ACC112 (cell line): ENCODE measurements at regions not wholly inside any gene's neighbourhood (a gene's known extent, or its start where the extent isn't known, plus 50 kb on each side); places are given as distances from the start of the nearest gene placed in this dataset.

Experiments used
- H2AFZ ChIP-seq: fragments of 200-600 bp; sonication (generic); one replicate; pipeline ENCODE4 v1.6.0; 2017; ENCODE audit warnings: antibody characterized with exemption, low read length; ENCODE audit not compliant: unreplicated experiment
- H3K27ac ChIP-seq: fragments of 200-600 bp; sonication (generic); 2 replicates; pipeline ENCODE4 v1.5.1; 2014; ENCODE audit warnings: low read depth, mild to moderate bottlenecking, antibody characterized with exemption, low read length, moderate library complexity
- H3K27me3 ChIP-seq: fragments of 200-600 bp; sonication (generic); 2 replicates; pipeline ENCODE4 v1.6.1; 2014; ENCODE audit warnings: mild to moderate bottlenecking, antibody characterized with exemption, low read length, moderate library complexity, mixed read lengths; ENCODE audit not compliant: insufficient read depth
- H3K36me3 ChIP-seq: fragments of 200-600 bp; sonication (generic); 2 replicates; pipeline ENCODE4 v1.6.1; 2016; ENCODE audit warnings: mild to moderate bottlenecking, antibody characterized with exemption, low read length, moderate library complexity, mixed read lengths; ENCODE audit not compliant: insufficient read depth
- H3K4me1 ChIP-seq: fragments of 200-600 bp; sonication (generic); one replicate; pipeline ENCODE4 v1.6.1; 2016; ENCODE audit warnings: low read length, mixed read lengths; ENCODE audit not compliant: insufficient read depth, unreplicated experiment, control insufficient read depth
- H3K4me3 ChIP-seq: fragments of 200-600 bp; sonication (generic); 2 replicates; pipeline ENCODE4 v1.5.1; 2014; ENCODE audit warnings: mild to moderate bottlenecking, low read depth, low read length
- H3K79me2 ChIP-seq: fragments of 200-600 bp; sonication (generic); one replicate; pipeline ENCODE4 v1.6.0; 2016; ENCODE audit warnings: low read length; ENCODE audit not compliant: control insufficient read depth, unreplicated experiment, insufficient read depth

DNA sequence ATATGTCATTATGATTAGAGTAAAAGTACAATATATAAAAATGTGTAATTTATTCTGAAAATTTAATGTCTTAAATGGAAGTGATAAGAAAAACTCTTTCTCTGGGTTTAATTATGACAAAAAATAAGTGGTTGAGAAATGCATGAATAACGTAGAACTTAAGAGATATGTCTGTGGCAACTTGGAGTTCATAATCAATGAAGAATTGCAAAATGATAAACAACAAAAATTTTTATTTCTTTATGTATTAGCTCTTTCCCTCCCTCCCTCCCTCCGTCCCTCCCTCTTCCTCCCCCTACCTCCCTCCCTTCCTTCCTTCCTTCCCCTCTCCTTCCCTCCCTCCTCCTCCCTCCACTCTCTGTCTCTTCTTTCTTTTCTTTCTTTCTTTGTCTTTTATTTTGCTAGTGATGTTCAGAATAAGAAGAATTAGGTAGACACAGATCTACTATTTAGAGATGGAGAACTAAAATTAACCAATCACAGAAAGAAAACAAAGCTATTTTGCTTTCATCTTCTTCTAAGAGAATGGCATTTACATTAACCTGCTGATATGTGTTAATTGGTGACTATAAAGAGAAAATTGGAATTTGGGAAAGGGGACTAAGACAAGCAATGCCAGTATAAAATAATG lies 96.3 kb upstream of the PDC start:
- H2AFZ ChIP-seq, result no peak overlapping the region
- H3K79me2 ChIP-seq, result no peaks in the 10 kb centered on the region
- H3K4me1 ChIP-seq, result no peaks in the 10 kb centered on the region
- no peaks in the 10 kb centered on the region for H3K27me3 ChIP-seq
- no peak overlapping the region for H3K27ac ChIP-seq
- no peak overlapping the region for H3K4me3 ChIP-seq
- H3K36me3 ChIP-seq, result no peaks in the 10 kb centered on the region

DNA sequence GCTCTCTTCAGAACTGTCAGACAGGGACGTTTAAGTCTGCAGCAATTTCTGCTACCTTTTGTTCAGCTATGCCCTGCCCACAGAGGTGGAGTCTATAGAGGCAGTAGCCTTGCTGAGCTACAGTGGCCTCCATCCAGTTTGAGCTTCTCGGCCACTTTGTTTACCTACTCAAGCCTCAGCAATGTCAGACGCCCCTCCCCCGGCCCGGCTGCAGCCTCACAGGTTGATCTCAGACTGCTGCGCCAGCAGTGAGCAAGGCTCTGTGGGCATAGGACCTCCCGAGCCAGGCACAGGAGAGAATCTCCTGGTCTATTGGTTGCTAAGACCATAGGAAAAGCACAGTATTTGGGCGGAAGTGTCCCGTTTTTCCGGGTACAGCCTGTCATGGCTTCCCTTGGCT lies 89.9 kb upstream of the PDC start:
- H2AFZ ChIP-seq, result no peak overlapping the region
- no peaks in the 10 kb centered on the region for H3K27me3 ChIP-seq
- H3K79me2 ChIP-seq, result no peaks in the 10 kb centered on the region
- H3K4me1 ChIP-seq, result no peaks in the 10 kb centered on the region
- no peak overlapping the region for H3K4me3 ChIP-seq
- no peak overlapping the region for H3K27ac ChIP-seq
- no peaks in the 10 kb centered on the region for H3K36me3 ChIP-seq

DNA sequence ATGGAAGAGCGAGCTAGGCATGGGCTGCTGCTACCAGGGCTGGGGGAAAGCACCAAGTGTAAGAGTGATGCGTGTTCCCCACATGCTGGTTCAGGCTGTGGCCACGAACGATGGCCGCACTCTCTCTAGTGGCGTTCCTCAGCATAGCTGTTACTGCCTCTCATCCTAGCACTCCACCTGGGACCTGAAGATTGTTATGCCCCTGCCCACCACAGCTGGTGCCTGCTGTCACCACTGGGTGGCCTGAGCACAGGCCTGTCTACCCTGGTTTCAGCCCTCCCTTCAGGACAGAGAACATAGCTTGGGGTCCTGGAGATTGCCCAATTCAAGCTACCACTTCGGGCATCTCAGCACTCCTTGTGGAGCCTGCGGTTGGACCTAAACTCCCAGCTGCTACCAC lies 80.1 kb upstream of the PDC start:
- H3K79me2 ChIP-seq, result no peaks in the 10 kb centered on the region
- no peak overlapping the region for H3K27ac ChIP-seq
- H2AFZ ChIP-seq, result no peak overlapping the region
- no peaks in the 10 kb centered on the region for H3K36me3 ChIP-seq
- peaks cover 21% of the 10 kb centered on the region for H3K4me1 ChIP-seq
- no peaks in the 10 kb centered on the region for H3K27me3 ChIP-seq
- H3K4me3 ChIP-seq, result no peak overlapping the region

DNA sequence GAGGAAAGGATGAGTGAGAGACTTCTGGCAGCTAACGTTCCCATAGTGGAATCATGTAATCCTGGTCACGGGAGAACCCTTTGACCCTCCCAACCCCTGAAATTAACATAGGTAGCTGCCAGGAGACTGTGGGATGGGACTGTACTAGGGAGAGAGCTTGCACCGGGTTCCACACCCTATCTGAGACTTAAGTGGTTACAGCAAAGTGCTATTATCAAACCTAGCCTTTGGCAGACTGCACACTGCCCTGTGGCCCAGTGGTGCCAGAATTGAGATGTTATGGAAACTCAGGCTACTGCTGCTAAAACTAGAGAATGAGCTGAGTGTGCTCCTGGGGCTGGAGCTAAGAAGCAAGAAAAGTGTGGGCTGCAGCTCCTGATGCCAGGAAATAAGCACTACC lies 79.6 kb upstream of the PDC start:
- Histone ChIP-seq H3K79me2 (no peaks in the 10 kb centered on the region), H3K27ac (no peak overlapping the region), H3K36me3 (no peaks in the 10 kb centered on the region), H2AFZ (no peak overlapping the region), H3K4me1 (peaks cover 24% of the 10 kb centered on the region), H3K4me3 (no peak overlapping the region), H3K27me3 (no peaks in the 10 kb centered on the region)

DNA sequence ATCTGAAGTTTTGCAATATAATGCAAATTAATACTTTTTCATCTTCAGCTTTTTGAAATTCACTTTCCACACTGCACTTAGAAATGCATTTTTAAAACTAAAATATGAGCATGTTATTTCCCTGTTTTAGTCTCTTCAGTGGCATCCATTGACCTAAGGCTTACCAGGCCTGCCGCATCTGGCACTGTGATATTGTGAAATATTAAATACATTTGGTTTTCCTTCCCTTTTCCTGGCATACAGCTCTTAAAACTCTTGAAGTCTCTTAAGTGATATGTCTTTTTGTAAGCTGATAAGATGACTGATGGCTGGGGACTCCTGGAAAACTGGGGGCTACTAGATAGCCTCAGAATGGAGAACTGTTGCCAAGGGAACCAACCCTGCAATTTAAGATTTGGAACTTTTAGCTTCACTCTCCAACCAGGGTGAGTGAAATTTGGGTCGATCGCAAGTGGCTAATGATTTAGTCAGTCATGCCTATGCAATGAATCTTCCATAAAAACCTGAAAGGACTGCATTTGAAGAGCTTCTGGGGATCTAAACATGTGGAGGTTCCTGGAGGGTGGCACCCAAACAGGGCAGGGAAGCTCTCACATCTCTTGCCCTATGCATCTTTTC lies 75.5 kb upstream of the PDC start:
- Histone ChIP-seq H3K4me3 (0 out of 2 replicates have a peak overlapping the region, but pooled peaks have one; percentile 4), H3K27ac (peak overlapping the region; percentile 89), H3K36me3 (no peaks in the 10 kb centered on the region)

DNA sequence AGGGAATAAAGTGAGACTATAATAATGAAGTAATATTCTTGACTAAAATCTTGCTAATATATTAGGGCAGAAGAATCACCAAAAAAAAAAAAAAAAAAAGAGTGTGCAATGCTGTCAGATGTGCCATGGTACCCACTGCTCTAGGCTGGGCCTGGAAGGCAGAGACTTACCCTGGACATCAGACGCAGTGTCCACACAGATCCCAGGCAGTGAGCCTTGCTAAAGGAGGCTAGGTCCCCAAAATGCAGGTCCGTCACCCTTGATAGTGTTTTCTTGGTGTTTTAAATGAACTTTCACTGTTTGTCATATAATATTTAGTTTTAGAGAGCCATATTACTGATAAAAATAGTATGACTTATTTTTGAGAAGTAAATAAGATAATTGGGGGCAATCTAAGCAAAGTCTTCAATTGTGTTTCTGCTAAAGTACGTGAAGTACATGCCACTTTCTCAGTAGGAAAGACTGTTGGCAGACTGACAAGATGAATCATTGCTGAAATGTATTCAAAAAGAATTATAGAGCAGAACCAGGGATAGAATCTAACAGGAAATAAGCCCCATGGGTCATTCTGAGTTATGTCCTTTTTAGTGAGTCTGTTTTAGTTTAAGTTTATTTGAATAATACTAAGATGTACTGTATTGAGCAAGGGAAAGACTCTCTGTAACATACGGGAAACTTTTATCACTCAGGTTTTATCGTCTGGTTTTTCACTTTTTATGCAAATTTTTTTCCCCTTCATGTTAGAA lies 74.6 kb upstream of the PDC start:
- no peaks in the 10 kb centered on the region for H3K79me2 ChIP-seq
- no peaks in the 10 kb centered on the region for H3K36me3 ChIP-seq
- no peaks in the 10 kb centered on the region for H3K27me3 ChIP-seq
- H3K27ac ChIP-seq, result peak overlapping the region; percentile 89
- peak overlapping the region; percentile 45 for H2AFZ ChIP-seq
- 0 out of 2 replicates have a peak overlapping the region, but pooled peaks have one; percentile 4 for H3K4me3 ChIP-seq
- H3K4me1 ChIP-seq, result peaks cover 44% of the 10 kb centered on the region

More for the DNA sequence above, 75.5 kb upstream of the PDC start:
- no peaks in the 10 kb centered on the region for H3K27me3 ChIP-seq
- H2AFZ ChIP-seq, result peak overlapping the region; percentile 45
- H3K79me2 ChIP-seq, result no peaks in the 10 kb centered on the region
- H3K4me1 ChIP-seq, result peaks cover 43% of the 10 kb centered on the region

DNA sequence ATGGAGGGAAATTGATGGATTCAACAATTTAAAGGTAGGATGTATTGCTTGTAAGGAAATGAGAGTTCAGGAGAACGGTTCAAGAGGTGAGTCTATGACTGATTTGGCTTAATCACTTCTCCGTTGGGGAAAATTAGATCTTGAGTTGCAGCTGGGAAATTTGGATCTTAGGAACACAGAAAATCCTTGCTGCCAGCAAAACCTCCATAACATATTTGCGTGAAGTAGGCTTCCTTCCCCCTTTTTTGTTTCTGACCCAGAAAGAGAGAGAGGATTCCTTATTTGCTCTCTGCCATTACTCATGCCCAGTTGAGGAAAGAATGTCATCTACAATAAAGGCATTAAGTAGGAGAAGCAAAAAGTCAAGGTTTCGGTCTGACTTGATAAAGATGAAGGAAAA lies 73.5 kb upstream of the PDC start:
- Histone ChIP-seq H3K27ac (no peak overlapping the region), H3K4me1 (peaks cover 44% of the 10 kb centered on the region), H3K27me3 (no peaks in the 10 kb centered on the region), H2AFZ (no peak overlapping the region), H3K36me3 (no peaks in the 10 kb centered on the region), H3K4me3 (no peak overlapping the region), H3K79me2 (no peaks in the 10 kb centered on the region)

DNA sequence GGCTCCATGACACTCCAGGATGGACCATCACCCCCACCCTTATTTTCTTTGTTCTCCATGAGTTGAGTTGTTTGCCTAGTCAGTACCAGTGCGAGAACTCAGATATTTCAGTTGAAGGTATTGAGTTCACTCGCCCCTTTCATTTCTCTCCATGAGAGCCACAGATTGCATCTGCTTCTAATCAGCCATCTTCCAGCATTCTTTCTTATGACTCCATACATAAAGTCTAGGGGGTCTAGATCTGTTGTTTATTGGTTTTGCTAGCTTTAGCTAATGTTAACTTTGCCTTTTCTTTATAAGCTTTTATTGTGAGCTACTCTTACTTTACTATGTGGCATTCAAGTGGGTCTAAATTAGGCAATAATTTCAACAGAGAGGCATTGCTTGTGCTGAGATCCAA lies 71.6 kb upstream of the PDC start:
- peaks cover 38% of the 10 kb centered on the region for H3K4me1 ChIP-seq
- no peaks in the 10 kb centered on the region for H3K79me2 ChIP-seq
- H3K27ac ChIP-seq, result no peak overlapping the region
- no peaks in the 10 kb centered on the region for H3K27me3 ChIP-seq
- no peak overlapping the region for H3K4me3 ChIP-seq
- H3K36me3 ChIP-seq, result no peaks in the 10 kb centered on the region
- no peak overlapping the region for H2AFZ ChIP-seq

- Histone ChIP-seq H3K4me1 (peaks cover 29% of the 10 kb centered on the region), H2AFZ (no peak overlapping the region), H3K27me3 (no peaks in the 10 kb centered on the region), H3K36me3 (no peaks in the 10 kb centered on the region), H3K27ac (no peak overlapping the region), H3K4me3 (no peak overlapping the region), H3K79me2 (no peaks in the 10 kb centered on the region)
Observed at GRCh38 chr1:186531561-186532165, 70.7 kb upstream of the PDC start.

GRCh38 chr1:186530109-186530508 lies 69.2 kb upstream of the PDC start:
- H3K79me2 ChIP-seq, result no peaks in the 10 kb centered on the region
- no peak overlapping the region for H3K27ac ChIP-seq

More at GRCh38 chr1:186530109-186530508, 69.2 kb upstream of the PDC start:
- Histone ChIP-seq H3K4me1 (peaks cover 16% of the 10 kb centered on the region), H3K27me3 (no peaks in the 10 kb centered on the region), H2AFZ (no peak overlapping the region), H3K4me3 (no peak overlapping the region), H3K36me3 (no peaks in the 10 kb centered on the region)
